GM10266 (cell line): ENCODE measurements at regions not wholly inside any gene's neighbourhood (a gene's known extent, or its start where the extent isn't known, plus 50 kb on each side); places are given as distances from the start of the nearest gene placed in this dataset.

ENCODE experiments used
- DNase-seq: peaks from one replicate; pipeline ENCODE4 v3.0.0; 2012; ENCODE audit errors: extremely low spot score
- TF ChIP-seq, protein P1 (sequence below): IDR thresholded peaks from 2 replicates; pipeline ENCODE4 v1.5.1; 2012; ENCODE audit warnings: mild to moderate bottlenecking, low read depth; ENCODE audit not compliant: control insufficient read depth, insufficient read depth; ENCODE audit errors: missing control alignments

- DNase-seq, result no peak
- TF ChIP-seq, protein P1, sequence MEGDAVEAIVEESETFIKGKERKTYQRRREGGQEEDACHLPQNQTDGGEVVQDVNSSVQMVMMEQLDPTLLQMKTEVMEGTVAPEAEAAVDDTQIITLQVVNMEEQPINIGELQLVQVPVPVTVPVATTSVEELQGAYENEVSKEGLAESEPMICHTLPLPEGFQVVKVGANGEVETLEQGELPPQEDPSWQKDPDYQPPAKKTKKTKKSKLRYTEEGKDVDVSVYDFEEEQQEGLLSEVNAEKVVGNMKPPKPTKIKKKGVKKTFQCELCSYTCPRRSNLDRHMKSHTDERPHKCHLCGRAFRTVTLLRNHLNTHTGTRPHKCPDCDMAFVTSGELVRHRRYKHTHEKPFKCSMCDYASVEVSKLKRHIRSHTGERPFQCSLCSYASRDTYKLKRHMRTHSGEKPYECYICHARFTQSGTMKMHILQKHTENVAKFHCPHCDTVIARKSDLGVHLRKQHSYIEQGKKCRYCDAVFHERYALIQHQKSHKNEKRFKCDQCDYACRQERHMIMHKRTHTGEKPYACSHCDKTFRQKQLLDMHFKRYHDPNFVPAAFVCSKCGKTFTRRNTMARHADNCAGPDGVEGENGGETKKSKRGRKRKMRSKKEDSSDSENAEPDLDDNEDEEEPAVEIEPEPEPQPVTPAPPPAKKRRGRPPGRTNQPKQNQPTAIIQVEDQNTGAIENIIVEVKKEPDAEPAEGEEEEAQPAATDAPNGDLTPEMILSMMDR, result peak; percentile 20
Measured at GRCh38 chr17:34527908-34528470, 51.4 kb upstream of the TMEM132E start.

DNA sequence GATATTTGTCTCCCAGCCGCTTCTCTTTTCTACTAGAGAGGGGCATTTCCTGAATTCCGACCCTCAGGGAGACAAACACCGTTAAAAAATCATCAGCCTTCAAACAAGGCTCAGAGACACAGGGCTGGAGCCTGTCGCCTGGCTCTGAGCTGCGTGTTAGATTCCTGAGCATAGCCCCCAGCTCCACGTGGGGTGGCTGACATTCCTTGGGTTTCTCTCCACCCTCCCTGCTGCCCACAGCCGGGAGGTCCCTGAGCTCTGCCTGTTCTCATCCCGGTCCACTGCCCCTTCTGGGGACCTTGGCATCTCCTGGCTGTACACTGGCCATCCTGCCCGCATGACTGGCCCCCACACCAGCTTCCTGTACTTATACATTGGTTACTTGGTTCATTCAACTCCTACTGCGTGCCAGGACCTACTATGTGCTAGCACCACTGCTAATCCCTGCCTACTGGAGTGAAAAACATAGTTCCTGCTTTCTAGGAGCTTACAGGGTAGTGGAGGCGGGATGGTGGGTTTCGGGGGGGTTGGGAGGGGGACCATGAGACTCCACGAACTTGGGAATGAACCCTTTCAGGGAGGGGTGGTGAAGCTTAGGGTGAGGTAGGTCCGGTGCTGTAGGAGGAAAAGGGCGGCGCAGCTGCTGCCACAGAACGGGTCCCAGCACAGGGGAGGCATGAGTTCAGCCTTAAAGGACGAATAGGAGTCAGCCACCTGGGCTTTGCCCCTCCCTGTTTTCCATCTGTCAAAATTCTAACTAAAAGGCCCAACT, 52.1 kb upstream of the TMEM132E start:
- no peak for DNase-seq
- TF ChIP-seq, protein P1, result no peak

DNA sequence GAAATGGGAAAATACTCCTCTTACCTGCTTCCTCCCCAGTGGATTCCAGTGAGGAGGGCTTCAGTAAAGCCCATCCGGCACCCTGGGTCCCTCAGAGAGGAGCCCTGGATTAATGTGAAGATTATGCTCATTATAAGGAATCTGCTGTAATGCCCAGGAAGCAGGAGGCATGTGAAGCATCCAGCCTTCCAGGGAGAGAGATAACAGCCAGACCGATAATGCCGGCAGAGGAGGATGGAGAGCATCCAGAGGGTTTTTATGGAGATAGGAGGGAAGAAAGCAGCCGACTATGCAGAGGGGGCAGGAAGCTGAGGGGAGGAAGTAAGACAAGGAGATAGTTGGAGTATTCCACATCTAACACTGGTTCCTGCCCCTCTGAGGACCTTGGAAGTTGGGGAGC, 53.7 kb upstream of the TMEM132E start:
- DNase-seq, result no peak
- TF ChIP-seq, protein P1, result no peak

DNA sequence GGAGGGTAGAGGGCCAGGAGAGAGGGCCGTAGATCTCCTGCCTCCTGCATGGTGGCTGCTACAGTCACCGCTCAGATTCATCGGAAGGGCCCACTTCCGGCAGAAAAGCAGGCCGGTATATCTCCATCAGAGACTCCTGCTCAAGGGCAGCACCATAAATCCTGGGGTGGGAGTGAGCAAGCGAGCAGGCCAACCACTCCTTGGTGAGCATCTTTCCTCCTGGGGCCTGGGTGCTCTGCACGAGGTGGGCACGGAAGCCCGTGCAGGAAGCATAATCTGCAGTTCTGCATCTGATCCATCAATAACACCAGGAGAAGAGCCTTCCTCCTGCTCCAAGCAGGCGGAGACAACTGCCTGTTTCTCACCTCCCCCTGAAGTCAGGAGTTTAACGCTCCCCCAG, 57.4 kb upstream of the TMEM132E start:
- TF ChIP-seq, protein P1, result no peak
- no peak for DNase-seq

DNA sequence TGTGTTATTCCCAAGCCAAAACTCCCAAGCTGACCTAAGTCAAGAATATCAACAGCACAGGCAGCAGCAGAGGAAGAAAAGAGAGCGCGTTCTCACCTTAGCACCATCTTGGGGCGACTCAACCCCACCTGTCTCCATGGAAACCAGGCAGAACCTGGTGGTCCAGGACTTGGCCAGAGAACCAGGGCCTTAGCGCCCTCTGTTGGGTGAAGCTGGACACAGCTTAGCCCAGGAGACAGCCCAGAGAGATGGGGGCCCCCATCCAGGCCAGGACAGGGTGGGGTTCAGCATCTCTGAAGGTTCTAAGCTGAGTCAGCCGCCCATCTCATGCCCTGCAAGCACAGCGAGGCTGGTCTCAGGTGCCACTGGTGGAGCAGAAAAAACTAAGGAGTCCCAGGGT, 60.1 kb upstream of the TMEM132E start:
- TF ChIP-seq, protein P1, result peak; percentile 55
- DNase-seq, result peak; percentile 36

DNA sequence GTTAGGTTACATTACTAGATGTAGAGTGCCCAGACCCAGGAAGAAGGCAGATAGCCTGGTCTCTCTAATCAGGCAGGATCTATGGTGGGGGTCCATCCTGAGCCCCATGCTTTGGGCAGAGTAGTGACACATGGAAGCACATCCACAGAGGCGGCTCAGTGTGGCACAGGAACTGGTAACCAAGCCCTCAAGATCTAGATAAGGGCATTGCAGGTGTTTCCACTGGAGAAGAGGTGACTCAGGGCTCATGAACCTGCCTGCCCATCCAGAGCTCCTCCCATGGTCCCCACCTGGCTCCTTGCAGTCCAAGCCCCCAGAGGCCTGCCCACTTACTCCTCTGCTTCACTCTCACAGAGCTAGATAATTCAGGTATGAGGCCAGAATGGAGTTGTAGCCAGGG, 62.0 kb upstream of the TMEM132E start:
- no peak for DNase-seq
- TF ChIP-seq, protein P1, result no peak

- no peak for DNase-seq
- TF ChIP-seq, protein P1, result no peak
Measured at GRCh38 chr17:34511931-34512330, 67.5 kb upstream of the TMEM132E start.
